HG02885 (cell line): ENCODE measurements at regions not wholly inside any gene's neighbourhood (a gene's known extent, or its start where the extent isn't known, plus 50 kb on each side); places are given as distances from the start of the nearest gene placed in this dataset.
"Not testable (repeated sequence)": the region's sequence is repeated elsewhere in the genome, so short reads cannot be mapped to it uniquely, and the experiment has no call there.

Source experiments
- ATAC-seq: cut with Tn5 transposase; IDR thresholded peaks from one replicate; pipeline ENCODE4 v1.9.1; 2021; ENCODE audit warnings: mild to moderate bottlenecking; ENCODE audit not compliant: unreplicated experiment, poor library complexity

GRCh38 chr15:39512643-39513042 lies 68.2 kb upstream of the THBS1 start:
- no peak for ATAC-seq

- no peak for ATAC-seq
These were observed 66.9 kb upstream of the THBS1 start for GRCh38 chr15:39513936-39514335.

DNA sequence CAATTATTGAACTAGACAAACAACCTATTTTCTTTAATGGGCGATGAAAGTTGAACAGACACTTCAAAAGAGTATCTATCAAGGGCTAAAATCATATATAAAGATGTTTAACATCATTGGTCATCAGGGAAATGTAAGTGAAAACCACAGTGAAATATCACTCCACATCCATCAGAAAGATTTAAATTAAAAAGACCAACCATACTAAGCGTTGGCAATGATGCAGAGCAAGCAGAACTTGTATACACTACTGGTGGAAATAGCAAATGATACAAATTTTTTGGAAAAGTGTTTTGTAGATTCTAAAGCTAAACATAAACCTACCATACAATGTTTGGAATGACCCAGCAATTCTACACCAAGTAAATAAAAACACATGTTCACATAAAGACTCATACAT lies 65.9 kb upstream of the THBS1 start:
- ATAC-seq: no peak

DNA sequence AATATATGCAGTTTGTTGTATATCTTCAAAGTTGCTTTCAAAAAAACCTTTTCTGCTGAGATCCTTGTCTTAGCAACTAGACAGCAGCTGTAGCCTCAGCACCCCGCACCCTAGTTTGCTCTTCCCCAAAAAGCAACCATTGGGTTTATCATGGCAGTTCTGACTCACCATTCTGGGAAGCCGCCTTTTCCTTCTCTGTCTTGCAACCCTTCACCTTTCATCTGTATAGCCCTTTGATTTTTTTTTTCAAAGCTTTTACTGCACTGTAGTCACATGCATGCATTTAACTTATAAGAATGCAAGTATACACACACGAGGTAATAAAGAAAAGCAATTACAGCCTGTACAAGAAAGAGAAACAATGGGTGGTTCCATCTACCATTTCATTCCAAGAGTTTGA lies 65.1 kb upstream of the THBS1 start:
- no peak for ATAC-seq

DNA sequence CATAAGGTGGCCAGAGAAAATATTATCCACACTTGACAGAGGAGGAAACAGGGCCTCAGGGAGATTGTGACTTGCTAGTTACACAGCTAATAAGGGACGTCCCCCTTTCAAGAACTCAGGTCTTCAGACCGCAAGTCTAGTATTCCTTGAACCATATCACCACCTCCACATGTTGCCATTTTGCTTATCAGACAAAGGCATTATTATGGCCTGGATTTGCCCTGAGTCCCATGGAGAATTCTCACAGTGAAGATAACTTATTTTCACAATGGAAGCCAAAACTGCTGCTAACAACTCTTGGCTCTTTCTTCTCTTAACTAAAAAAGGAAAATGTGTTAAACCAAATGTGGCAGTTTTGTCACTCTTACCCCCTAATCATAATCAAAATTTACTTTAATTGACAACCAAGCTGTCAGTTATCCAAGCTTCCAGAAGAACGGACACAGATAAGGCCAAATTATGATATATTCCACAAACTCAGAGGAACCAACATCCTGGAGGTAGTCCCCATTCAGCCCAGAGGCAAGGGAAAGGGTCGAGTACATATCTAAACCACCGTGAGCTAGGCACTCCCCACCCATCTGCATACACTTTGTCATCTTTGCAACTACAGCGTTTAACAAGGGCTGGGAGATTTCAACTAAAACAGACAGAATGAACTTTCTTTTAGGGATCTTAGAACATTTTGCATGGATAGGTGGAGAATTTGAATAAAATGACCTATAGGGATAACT lies 63.6 kb upstream of the THBS1 start:
- ATAC-seq: no peak

DNA sequence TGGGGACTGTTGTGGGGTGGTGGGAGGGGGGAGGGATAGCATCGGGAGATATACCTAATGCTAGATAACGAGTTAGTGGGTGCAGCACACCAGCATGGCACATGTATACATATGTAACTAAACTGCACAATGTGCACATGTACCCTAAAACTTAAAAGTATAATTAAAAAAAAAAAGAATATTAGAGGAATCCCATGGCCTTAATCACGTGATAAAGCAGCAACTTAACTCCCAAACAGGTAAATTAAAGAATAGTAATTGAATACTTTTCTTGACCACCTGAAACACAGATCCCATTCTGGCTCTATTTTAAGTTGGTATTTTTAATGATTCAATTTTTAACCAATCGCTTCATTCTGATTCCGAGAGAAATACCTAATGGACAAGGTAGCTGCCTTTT lies 56.9 kb upstream of the THBS1 start:
- ATAC-seq: not testable (repeated sequence)

DNA sequence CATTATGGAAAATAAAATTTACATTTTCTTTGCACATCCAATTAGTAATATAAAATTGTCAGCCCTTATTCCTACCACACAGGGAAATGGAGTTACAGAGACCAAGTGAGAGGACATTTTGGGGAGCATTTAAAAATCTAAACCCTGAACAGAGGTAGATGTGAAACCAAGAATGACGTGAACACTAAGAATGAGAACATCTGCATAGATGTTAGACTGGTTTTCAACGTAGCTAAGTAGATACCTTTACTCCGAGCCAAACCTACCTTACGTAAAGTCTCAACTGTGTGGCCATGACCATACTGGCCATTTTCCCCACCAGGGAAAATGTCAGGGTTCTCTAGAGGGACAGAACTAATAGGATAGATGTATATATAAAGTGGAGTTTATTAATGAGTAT lies 51.4 kb upstream of the THBS1 start:
- no peak for ATAC-seq

- no peak for ATAC-seq
These were observed 50.2 kb upstream of the THBS1 start for GRCh38 chr15:39530480-39531342.
